HCT116 (cell line): ENCODE measurements at regions not wholly inside any gene's neighbourhood (a gene's known extent, or its start where the extent isn't known, plus 50 kb on each side); places are given as distances from the start of the nearest gene placed in this dataset.

Experiments
- ATAC-seq: fragments of 200-7000 bp; cut with Tn5 transposase; 2 replicates; pipeline ENCODE4 v1.9.1; 2020; ENCODE audit warnings: mild to moderate bottlenecking, moderate library complexity
- BruUV-seq: library from RNA; stranded (reverse); fragments of 400-500 nt; replicated peaks from 2 replicates; lab custom pipeline; 2021; lab: Mats Ljungman, UMichigan
- CTCF ChIA-PET: fragments of 300-600 bp; sonication (Branson Sonifier 250); formaldehyde crosslinking; loops from one replicate; lab custom pipeline; 2021; ENCODE audit warnings: antibody characterized with exemption; lab: Charles Lee
- POLR2A ChIA-PET: fragments of 300-600, 350-600 bp; sonication (Branson Sonifier 250); formaldehyde crosslinking; loops from one replicate; lab custom pipeline; 2021; ENCODE audit warnings: antibody characterized with exemption; lab: Charles Lee
- RAD21 ChIA-PET, 2 experiments: fragments of 300-600 bp; sonication (Branson Sonifier 250); formaldehyde crosslinking; loops; one replicate each; lab custom pipeline; 2023; ENCODE audit warnings: low total read pairs in 2 of 2; ENCODE audit not compliant: uncharacterized antibody in 2 of 2, unreplicated experiment in 2 of 2, low non-redundant PET in 1 of 2; lab: Charles Lee
- DNase-seq: peaks from one replicate; pipeline ENCODE4 v3.0.0-alpha.2; 2010; ENCODE audit warnings: low read depth, low spot score
- H2AFZ ChIP-seq: fragments of 200-600 bp; shearing (Covaris generic), sonication (generic); 2 replicates; pipeline ENCODE4 v1.6.1; 2017; ENCODE audit warnings: low read depth, mixed run types, mixed read lengths, antibody characterized with exemption, low read length; ENCODE audit not compliant: poor library complexity, severe bottlenecking
- H3K27ac ChIP-seq: 2 replicates; pipeline ENCODE4 v1.5.1; 2012; ENCODE audit warnings: low read depth, low read length
- H3K27me3 ChIP-seq: fragments of 200-600 bp; sonication (generic); 2 replicates; pipeline ENCODE4 v1.6.1; 2016; ENCODE audit warnings: mixed run types, low read length, mixed read lengths; ENCODE audit not compliant: insufficient read depth
- H3K36me3 ChIP-seq, 2 experiments: fragments of 200-500 bp in 1 of 2; fragments of 200-600 bp in 1 of 2; sonication (Bioruptor generic) in 1 of 2; sonication (generic) in 1 of 2; 2 replicates each; pipeline versions ENCODE4 v1.5.1 to v1.6.1; 2014 to 2016; ENCODE audit warnings: low read length in 2 of 2, inconsistent platforms in 1 of 2, mixed read lengths in 1 of 2, mixed run types in 1 of 2; ENCODE audit not compliant: insufficient read depth in 2 of 2, control insufficient read depth in 1 of 2
- H3K4me1 ChIP-seq, 2 experiments: fragments of 200-600 bp in 1 of 2; sonication (generic) in 1 of 2; 2 replicates each; pipeline versions ENCODE4 v1.5.1 to v1.6.1; 2012 to 2017; ENCODE audit warnings: low read length in 2 of 2, inconsistent platforms in 1 of 2, mild to moderate bottlenecking in 1 of 2, mixed read lengths in 1 of 2, mixed run types in 1 of 2, moderate library complexity in 1 of 2; ENCODE audit not compliant: insufficient read depth in 2 of 2, control insufficient read depth in 1 of 2
- H3K4me2 ChIP-seq: fragments of 200-600 bp; sonication (generic); 2 replicates; pipeline ENCODE4 v1.6.1; 2017; ENCODE audit warnings: mixed run types, low read length, mixed read lengths
- H3K4me3 ChIP-seq, 2 experiments: fragments of 200-600 bp in 1 of 2; sonication (generic) in 1 of 2; replicated peaks in 1 of 2; 2 replicates each; pipeline ENCODE4 v1.5.1; 2011 to 2016; ENCODE audit warnings: low read length in 2 of 2, control low read depth in 1 of 2, low read depth in 1 of 2, mild to moderate bottlenecking in 1 of 2, mixed read lengths in 1 of 2, mixed run types in 1 of 2
- H3K79me2 ChIP-seq: fragments of 200-600 bp; sonication (generic); 2 replicates; pipeline ENCODE4 v1.6.1; 2017; ENCODE audit warnings: mild to moderate bottlenecking, mixed run types, low read length, moderate library complexity, mixed read lengths; ENCODE audit not compliant: insufficient read depth
- H3K9ac ChIP-seq: fragments of 200-600 bp; sonication (generic); 2 replicates; pipeline ENCODE4 v1.6.1; 2016; ENCODE audit warnings: low read length, mixed read lengths
- H3K9me2 ChIP-seq: fragments of 200-600 bp; sonication (generic), shearing (Covaris generic); 2 replicates; pipeline ENCODE4 v1.6.1; 2017; ENCODE audit warnings: mixed run types, mild to moderate bottlenecking, moderate library complexity; ENCODE audit not compliant: insufficient read depth
- H3K9me3 ChIP-seq, 2 experiments: fragments of 200-500 bp in 1 of 2; fragments of 200-600 bp in 1 of 2; sonication (Bioruptor generic) in 1 of 2; sonication (generic) in 1 of 2; 2 replicates each; pipeline ENCODE4 v1.6.1; 2014 to 2017; ENCODE audit warnings: low read length in 2 of 2, mixed read lengths in 2 of 2, inconsistent platforms in 1 of 2, low read depth in 1 of 2, mild to moderate bottlenecking in 1 of 2, mixed run types in 1 of 2, moderate library complexity in 1 of 2; ENCODE audit not compliant: control insufficient read depth in 1 of 2, insufficient read depth in 1 of 2
- H4K20me1 ChIP-seq: fragments of 200-600 bp; sonication (generic), shearing (Covaris generic); 2 replicates; pipeline ENCODE4 v1.6.1; 2017; ENCODE audit warnings: mixed run types, mild to moderate bottlenecking, moderate library complexity; ENCODE audit not compliant: insufficient read depth
- EGR1 ChIP-seq: IDR thresholded peaks from 2 replicates; pipeline ENCODE4 v1.6.1; 2012; ENCODE audit warnings: low read depth
- EZH2 ChIP-seq: fragments of 200-600 bp; sonication (generic); IDR thresholded peaks from 2 replicates; pipeline ENCODE4 v1.6.1; 2017; ENCODE audit warnings: antibody characterized with exemption, mixed run types
- FOSL1 ChIP-seq: IDR thresholded peaks from 2 replicates; pipeline ENCODE4 v1.6.1; 2012; ENCODE audit warnings: low read depth
- JUND ChIP-seq: IDR thresholded peaks from 2 replicates; pipeline ENCODE4 v1.6.1; 2012
- POLR2A ChIP-seq: IDR thresholded peaks from 2 replicates; pipeline ENCODE4 v1.7.0; 2011; ENCODE audit warnings: borderline replicate concordance; ENCODE audit not compliant: insufficient read depth, insufficient read length; ENCODE audit errors: extremely low read depth
- POLR2AphosphoS5 ChIP-seq: IDR thresholded peaks from 2 replicates; pipeline ENCODE4 v1.6.1; 2011; ENCODE audit warnings: mild to moderate bottlenecking, low read depth, low read length, moderate library complexity
- REST ChIP-seq: IDR thresholded peaks from 2 replicates; pipeline ENCODE4 v1.6.1; 2012; ENCODE audit warnings: low read depth
- SIN3A ChIP-seq: IDR thresholded peaks from 2 replicates; pipeline ENCODE4 v1.6.1; 2012; ENCODE audit warnings: low read depth
- ZFX ChIP-seq: fragments of 450-650 bp; IDR thresholded peaks from 2 replicates; pipeline ENCODE4 v1.6.1; 2017
- ZNF274 ChIP-seq: fragments of 200-500 bp; sonication (Bioruptor generic); IDR thresholded peaks from 2 replicates; pipeline ENCODE4 v1.6.1; 2014; ENCODE audit warnings: mild to moderate bottlenecking, low read depth, low read length, inconsistent platforms
- intact Hi-C: fragments of 100-400 bp; cut with micrococcal nuclease; formaldehyde crosslinking; loops from 2 replicates; pipeline ENCODE4 v1.10.0; 2022

DNA sequence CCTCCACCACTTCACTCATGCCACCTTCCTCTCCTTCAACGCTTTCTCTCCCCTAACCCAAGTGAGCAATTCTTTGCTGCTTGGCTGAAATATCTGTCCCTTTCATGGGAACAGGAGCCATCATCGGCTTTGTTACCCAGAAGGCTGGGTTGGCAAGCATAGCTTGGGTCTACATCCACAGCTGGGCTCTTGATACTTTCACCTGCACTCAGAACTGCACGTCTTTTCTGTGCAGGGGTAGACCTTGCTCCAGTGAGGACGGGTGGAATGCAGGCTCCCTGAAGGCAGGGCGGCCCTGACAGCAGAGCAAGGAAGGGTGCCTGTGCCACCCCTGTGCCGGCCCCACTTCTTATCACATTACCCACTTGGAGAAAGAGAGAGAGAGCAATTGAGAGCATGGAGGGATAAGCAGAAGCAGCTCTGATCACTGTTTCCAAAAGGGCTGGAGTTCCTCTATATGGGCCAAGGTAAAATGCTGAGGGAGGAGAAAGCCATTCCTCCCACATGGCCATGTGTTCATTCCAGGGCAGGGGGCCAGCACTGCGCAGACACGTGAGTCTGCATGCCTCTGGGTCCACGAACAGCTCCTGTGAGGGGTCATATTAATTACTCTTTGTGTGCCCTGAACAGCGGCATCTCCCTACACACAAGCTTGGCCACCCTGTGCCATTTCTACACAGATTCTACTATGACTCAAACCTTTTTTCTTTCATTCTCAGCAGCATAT is 181.8 kb downstream of the BUD13 start:
- H3K9ac ChIP-seq, result no peak overlapping the region
- H3K4me2 ChIP-seq, result no peak overlapping the region
- no peaks in the 10 kb centered on the region for H3K9me2 ChIP-seq
- H2AFZ ChIP-seq, result no peak overlapping the region
- H3K9me3 ChIP-seq, result no peaks in the 10 kb centered on the region
- ATAC-seq, result no peak
- no peak for DNase-seq
- H3K4me3 ChIP-seq, result no peak overlapping the region
- peaks cover 71% of the 10 kb centered on the region for H3K27me3 ChIP-seq
- BruUV-seq, result no TSS peak
- no peaks in the 10 kb centered on the region for H4K20me1 ChIP-seq
- H3K4me1 ChIP-seq, result no peaks in the 10 kb centered on the region
- TF ChIP-seq REST, result no peak
- TF ChIP-seq EZH2, result no peak
- TF ChIP-seq POLR2A, result no peak
- CTCF ChIA-PET, result no interaction called here
- no peaks in the 10 kb centered on the region for H3K79me2 ChIP-seq
- H3K36me3 ChIP-seq, result no peaks in the 10 kb centered on the region
- POLR2A ChIA-PET, result no interaction called here
- RAD21 ChIA-PET, result no interaction called here
- no peak overlapping the region for H3K27ac ChIP-seq
- intact Hi-C loops, result no loop called here

- no peak overlapping the region for H3K9ac ChIP-seq
- BruUV-seq, result no TSS peak
- H2AFZ ChIP-seq, result no peak overlapping the region
- DNase-seq (no peak), ATAC-seq (0 out of 2 replicates have a peak, but pooled peaks have one; percentile 46)
- no peaks in the 10 kb centered on the region for H3K79me2 ChIP-seq
- CTCF ChIA-PET, result no interaction called here
- H4K20me1 ChIP-seq, result no peaks in the 10 kb centered on the region
- RAD21 ChIA-PET, result no interaction called here
- H3K4me2 ChIP-seq, result no peak overlapping the region
- no peak overlapping the region for H3K27ac ChIP-seq
- no peaks in the 10 kb centered on the region for H3K9me3 ChIP-seq
- no peaks in the 10 kb centered on the region for H3K36me3 ChIP-seq
- intact Hi-C loops, result no loop called here
- peaks cover 72% of the 10 kb centered on the region for H3K27me3 ChIP-seq
- POLR2A ChIA-PET, result no interaction called here
- no peaks in the 10 kb centered on the region for H3K4me1 ChIP-seq
- TF ChIP-seq ZFX, result no peak
- TF ChIP-seq SIN3A, result no peak
- no peak for TF ChIP-seq POLR2AphosphoS5
- no peak for TF ChIP-seq REST
- no peak for TF ChIP-seq EGR1
- TF ChIP-seq JUND, result no peak
- no peak for TF ChIP-seq FOSL1
- TF ChIP-seq ZNF274, result no peak
- H3K9me2 ChIP-seq, result no peaks in the 10 kb centered on the region
- H3K4me3 ChIP-seq, result no peak overlapping the region
Observed at GRCh38 chr11:116589402-116589801, 183.4 kb downstream of the BUD13 start.
